HG03565 (cell line): ENCODE measurements at regions not wholly inside any gene's neighbourhood (a gene's known extent, or its start where the extent isn't known, plus 50 kb on each side); places are given as distances from the start of the nearest gene placed in this dataset.
A peak's percentile ranks its signal among the peaks of the same experiment; 100 is the strongest.
"Not testable (repeated sequence)": the region's sequence is repeated elsewhere in the genome, so short reads cannot be mapped to it uniquely, and the experiment has no call there.

Experiments
- ATAC-seq: cut with Tn5 transposase; IDR thresholded peaks from one replicate; pipeline ENCODE4 v1.9.1; 2021; ENCODE audit warnings: mild to moderate bottlenecking, moderate library complexity; ENCODE audit not compliant: unreplicated experiment

GRCh38 chr5:131107128-131107527 lies 57.9 kb downstream of the HINT1 start:
- no peak for ATAC-seq

DNA sequence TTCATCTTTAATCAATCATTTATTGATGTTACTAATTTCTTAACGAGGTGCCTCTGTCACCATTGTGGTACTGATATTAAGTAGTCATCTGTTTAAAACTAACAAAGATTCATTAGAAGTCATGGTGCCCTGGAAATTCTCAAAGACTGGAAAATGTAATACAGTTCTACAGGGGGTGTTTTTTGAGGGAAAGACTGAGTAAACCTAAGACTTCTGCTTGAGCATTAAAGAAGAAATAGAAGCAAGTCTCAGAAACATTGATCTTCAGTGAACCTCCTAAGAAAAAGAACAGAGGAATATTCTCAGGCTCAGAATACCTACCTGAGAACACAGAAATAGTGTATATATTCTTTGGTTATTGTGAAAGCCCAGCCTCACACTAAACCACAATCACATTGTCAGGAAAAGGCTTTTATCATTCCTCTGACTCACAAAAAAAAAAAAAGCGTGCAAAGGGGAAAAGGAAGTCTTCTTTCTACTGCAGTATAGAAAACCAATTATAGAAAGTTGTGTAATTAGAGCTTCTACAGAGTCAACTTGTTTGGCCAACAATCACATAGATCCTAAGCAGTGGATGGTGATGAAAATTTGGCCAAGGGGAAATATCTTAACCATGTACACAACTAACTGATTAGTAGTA lies 60.8 kb downstream of the HINT1 start:
- no peak for ATAC-seq

GRCh38 chr5:131096774-131097710 lies 68.0 kb downstream of the HINT1 start:
- no peak for ATAC-seq

- not testable (repeated sequence) for ATAC-seq
These were observed 69.5 kb downstream of the HINT1 start for GRCh38 chr5:131095561-131095960.

DNA sequence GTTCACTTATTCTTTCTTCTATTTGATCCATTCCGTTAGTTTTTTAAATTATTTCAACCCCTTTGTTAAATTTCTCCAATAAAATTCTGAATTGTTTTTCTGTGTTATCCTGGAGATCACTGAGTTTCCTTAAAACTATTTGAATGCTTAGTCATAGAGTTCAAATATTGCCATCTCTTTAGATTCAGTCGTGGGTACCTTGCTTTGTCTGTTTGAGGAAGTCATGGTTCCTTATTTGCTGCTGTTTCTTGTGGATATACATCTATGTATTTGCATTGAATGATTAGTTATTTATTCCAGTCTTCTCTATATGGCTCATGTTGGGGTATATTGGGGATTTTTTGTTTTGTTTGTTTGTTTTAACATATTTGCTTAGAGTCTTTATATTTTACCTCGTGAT lies 80.6 kb downstream of the HINT1 start:
- no peak for ATAC-seq

- no peak for ATAC-seq
These were observed 83.1 kb downstream of the HINT1 start for GRCh38 chr5:131081913-131082488.

GRCh38 chr5:131081374-131081773 lies 83.7 kb downstream of the HINT1 start:
- no peak for ATAC-seq

DNA sequence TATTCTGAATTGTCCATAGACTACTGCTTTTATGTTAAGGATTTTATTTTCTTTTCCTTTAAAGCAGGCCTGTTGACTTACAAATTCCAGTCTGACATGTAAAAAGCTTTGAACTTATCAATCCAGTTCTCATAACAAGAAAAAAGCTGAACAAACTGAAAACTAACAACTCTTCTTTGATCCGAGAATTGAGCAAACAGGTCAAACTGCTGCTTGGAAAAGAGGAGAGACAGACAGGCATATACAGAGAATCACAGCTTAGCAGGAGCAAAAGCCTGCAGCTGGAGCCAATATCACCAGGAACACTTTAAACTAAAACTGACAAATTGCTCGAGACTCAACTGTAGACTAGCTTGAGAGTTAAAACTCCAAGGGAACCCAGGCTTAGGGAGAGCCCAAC lies 85.8 kb downstream of the HINT1 start:
- no peak for ATAC-seq

DNA sequence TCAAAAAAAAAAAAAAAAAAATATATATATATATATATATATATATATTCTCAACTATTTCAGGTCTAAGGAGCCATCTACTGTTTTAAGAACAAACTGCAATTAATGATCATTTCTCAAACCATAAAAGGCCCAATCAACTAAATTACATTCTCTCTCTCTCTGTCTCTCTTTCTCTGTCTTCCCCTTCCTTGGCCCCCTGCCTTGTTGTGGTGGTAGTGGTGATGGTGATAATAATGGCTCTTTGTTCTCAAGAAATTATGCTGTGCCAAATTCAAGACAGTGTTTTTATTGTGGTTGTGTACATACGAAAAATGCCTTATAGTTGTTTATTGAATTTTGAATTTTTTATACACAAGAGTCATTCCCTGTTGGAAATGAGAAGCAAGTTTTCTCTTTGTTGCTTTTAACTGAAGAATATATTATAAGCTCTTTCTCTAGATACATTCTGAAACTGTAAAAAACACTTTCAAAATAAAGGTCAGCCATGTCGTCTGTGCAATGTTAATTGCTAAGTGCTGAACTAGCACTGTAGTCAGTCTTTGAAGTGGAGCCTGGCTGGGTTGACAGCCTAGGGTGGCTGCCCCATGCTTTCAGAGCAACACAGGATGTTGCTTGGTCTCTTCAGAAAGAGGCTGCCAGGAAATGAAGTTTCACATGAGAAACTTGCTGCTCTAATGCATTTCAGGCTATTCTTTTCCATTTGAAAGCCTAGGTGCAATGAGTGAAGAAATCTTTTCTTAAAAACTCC lies 96.0 kb downstream of the HINT1 start:
- peak; percentile 96 for ATAC-seq

DNA sequence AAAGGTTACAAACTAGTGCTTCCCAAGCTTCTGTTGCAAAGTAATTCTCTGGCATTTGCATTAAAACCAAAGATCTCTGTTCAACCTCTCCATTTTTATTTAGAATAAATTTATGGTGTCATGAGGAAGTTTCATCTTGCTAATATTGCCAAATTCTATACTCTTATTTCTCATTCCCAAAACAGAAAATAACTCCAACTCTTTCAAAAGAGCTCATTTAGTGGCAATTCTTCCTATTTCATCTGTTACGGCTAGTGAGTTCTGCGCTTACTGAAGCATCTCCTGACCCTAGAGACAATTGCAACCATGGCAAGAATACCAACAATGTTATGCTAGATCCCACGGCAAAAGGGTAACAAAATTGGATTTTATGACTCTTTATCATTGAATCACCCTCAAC lies 97.0 kb downstream of the HINT1 start:
- no peak for ATAC-seq

DNA sequence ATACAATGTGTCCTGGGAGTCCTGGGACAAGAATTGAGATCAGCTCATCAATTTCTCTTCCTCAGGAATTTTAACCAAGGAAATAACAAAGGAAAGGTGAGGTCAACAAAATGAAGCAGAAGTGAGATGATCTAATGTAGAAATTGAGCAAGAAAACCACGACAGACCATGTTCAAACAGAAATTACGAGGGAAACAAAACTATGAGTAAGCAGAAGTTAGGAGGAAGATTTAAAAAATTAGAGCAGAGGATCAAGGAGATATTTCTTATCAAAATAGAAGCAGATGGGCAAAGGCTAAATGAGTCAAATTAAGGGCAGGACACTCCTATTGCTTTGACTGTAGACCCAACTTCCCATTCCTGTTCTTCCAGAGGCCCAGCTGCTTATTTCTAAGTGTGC lies 97.4 kb downstream of the HINT1 start:
- no peak for ATAC-seq

DNA sequence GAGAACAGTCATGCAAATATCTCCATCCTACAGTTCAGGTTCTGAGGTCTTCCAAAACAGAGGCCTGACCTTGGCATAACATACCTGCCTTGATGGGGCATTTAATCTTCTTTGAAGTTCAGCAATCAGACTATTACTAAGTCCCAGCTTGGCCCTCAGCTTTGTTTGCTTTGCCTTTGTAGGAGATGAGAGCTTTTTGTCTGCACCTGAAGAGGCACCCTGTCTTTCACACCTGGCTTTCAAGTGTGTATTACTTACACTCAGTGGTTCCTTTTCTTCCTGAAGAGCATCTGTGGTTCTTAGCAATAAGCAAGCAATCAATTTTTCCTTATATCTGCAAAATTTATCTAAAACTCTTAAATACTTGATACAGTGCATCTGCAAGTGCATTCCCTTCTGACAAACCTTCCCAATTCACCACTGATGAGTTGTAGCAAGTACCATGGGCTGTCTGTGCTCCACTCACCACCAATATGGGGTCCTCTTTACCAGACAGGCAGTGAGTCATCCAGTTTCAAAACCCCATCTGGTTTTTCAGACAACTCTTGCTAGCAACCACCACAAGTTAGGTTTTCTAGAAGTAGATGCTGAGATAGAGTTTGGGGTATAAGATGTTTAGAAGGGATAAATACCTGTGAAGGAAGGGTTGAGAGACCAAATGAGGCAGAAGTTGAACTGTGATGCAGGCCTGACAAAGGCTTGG lies 100.2 kb downstream of the HINT1 start:
- ATAC-seq = no peak

- ATAC-seq = no peak
These were observed 122.9 kb downstream of the HINT1 start for GRCh38 chr5:131042021-131042789.

- ATAC-seq = no peak
These were observed 141.6 kb downstream of the HINT1 start for GRCh38 chr5:131023498-131023865.

DNA sequence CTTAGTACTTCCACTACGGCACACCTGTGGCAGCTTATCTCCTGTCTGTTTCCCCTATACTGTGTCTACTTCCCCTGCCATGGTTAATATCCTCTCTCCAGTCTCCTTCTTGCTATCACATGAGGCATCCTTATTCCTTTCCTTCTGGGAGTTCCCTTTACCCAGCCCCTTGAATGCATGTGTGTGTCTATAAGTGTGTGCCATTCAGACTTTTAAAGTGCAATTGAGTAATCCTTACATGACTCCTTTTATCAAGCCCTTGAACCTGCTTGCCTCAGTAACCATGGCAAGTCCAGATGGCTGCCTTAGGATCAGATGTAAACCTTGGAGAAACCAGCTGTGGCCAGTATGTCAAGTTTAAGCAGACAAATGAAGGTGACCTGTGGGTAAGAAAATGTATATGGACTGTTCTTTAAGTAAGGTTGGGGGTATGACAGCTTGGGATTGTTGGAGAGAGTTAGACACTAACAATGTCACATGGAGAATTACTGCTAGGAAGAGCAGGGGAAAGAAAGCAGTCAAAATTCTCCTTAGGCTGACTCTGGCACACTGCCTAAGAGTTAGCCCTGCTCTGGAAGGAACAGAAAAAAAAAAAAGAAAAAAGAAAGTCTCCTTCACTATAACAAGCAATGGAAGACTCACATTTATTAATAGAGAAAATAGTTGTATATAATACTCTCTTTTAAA lies 142.1 kb downstream of the HINT1 start:
- no peak for ATAC-seq

GRCh38 chr5:131021646-131022045 lies 143.4 kb downstream of the HINT1 start:
- ATAC-seq = no peak

DNA sequence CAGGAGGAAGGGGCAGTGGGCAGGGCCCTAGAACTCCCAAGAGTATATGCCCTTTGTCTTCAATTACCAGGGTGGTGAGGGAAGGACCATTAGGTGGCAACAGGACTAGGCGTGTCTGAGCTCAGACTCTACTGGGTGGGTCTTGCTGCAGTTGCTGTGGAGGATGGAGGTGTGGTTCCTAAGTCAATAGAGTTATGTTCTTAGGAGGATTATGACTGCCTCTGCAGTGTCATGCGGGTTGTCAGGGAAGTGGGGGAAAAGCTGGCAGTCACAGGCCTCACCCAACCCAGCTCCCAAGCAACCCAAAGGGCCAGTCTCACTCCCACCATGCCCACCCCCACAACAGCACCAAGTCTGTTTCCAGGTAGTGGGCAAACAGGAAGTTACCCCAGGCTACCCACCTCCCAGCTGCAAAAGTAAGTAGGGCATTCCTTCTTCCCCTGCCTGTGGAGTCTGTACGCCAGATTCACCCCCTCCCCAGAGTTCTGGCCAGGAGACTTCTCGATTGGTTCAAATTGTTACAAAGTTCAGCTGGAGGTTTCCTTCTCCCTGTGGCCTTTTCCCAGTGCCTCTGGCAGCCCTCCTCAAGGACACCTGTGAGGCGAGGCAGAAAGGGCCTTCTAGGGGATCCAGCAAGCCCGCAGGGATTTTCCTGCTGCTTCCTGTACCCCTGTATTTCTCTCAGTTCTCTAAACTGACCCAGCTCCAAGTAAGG lies 145.3 kb downstream of the HINT1 start:
- ATAC-seq = no peak

- ATAC-seq = no peak
These were observed 145.9 kb downstream of the HINT1 start for GRCh38 chr5:131019111-131019510.

- no peak for ATAC-seq
These were observed 156.7 kb downstream of the HINT1 start for GRCh38 chr5:131008329-131008728.
